ENCODE measurements at regions not wholly inside any gene's neighbourhood (a gene's known extent, or its start where the extent isn't known, plus 50 kb on each side); places are given as distances from the start of the nearest gene placed in this dataset.

DNA sequence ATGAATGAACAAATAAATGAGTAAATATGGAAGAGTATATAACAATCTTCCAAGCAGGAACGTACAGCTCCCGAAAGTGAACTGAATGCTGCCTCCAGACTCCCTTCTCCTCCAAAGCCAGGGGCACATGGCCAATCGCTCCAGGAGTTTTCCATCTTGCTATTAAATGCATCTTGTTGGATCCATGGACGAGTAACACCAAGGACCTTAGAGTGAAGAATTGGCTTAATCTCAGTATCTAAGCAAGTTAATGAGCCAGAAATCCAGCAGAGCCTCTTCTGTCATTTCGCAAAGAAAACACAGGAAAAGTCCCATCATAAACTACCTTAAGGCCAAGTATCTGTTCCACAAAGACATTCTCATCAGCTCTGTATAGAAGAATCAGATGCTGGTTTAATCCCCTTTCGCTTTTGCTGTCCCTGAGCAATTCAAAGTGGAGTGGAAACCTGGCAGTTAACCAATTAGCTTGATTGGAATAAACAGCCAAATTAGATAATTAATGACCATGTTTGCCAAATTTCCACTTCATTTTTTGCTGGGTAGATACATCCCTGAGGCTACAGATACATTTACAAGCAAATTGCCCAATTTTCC is 116.0 kb downstream of the MIS18A start:
- Histone ChIP-seq H3K4me1 (ENCODE audit: control insufficient read depth in 5 of 5, insufficient read depth in 5 of 5, low read length in 5 of 5) (no peaks in the 10 kb centered on the region), H3K9me3 (ENCODE audit: control insufficient read depth in 5 of 5, low read length in 5 of 5) (peaks cover 0 to 3% (median 0%) of the 10 kb centered on the region in 5 donors), H3K36me3 (ENCODE audit: control insufficient read depth in 5 of 5, insufficient read depth in 5 of 5, low read length in 5 of 5) (no peaks in the 10 kb centered on the region), H3K4me3 (ENCODE audit: low read depth in 1 of 5, low read length in 5 of 5) (no peak overlapping the region), H3K27ac (ENCODE audit: low read depth, low read length) (no peak overlapping the region), H3K27me3 (ENCODE audit: control insufficient read depth in 5 of 5, insufficient read depth in 4 of 5, low read length in 5 of 5) (no peaks in the 10 kb centered on the region), H3K9ac (ENCODE audit: low read length in 5 of 5) (no peak overlapping the region)

DNA sequence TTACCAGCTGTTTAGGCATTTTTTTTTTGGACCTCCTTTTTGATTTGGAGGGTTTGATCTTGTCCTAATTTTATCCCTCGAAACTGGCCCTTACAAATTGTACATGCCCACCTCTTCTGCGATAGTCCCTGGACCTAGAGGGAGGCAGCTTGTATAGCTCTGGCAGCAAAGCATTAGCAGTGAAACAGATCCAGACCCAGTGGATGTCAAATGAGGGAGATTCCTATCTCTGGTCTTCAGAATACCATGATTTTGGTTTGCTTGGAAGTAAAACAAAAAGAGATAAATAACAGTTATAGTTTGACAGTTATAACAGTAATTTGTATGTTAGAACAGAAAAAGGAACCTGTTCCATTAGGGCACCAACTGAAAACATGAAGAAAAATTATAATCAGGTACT is 123.6 kb downstream of the MIS18A start:
- Histone ChIP-seq H3K27ac (ENCODE audit: low read depth, low read length) (no peak overlapping the region), H3K27me3 (ENCODE audit: control insufficient read depth in 5 of 5, insufficient read depth in 4 of 5, low read length in 5 of 5) (no peaks in the 10 kb centered on the region), H3K4me1 (ENCODE audit: control insufficient read depth in 5 of 5, insufficient read depth in 5 of 5, low read length in 5 of 5) (no peaks in the 10 kb centered on the region), H3K4me3 (ENCODE audit: low read depth in 1 of 5, low read length in 5 of 5) (no peak overlapping the region), H3K9ac (ENCODE audit: low read length in 5 of 5) (no peak overlapping the region), H3K36me3 (ENCODE audit: control insufficient read depth in 5 of 5, insufficient read depth in 5 of 5, low read length in 5 of 5) (no peaks in the 10 kb centered on the region), H3K9me3 (ENCODE audit: control insufficient read depth in 5 of 5, low read length in 5 of 5) (no peaks in the 10 kb centered on the region)

DNA sequence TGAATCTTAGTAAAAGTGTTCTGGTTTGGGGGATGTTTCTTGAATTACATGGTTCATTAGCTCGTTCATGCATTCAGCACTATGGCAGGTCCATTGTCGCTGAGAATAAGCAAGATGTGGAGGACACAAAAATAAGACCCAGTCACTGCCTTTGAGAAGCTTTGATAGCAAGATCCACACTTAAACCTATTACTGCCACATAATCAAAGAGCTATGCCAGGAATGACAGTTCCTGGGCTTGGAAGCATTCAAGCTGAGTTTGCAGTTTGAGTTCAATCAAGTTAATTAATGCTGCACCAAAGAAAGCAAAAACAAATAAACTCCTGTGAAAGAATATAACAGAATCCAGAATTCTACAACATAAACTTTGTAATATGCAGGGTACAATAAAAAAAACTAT is 131.8 kb downstream of the MIS18A start:
- Histone ChIP-seq H3K4me3 (ENCODE audit: low read depth in 1 of 5, low read length in 5 of 5) (no peak overlapping the region), H3K4me1 (ENCODE audit: control insufficient read depth in 5 of 5, insufficient read depth in 5 of 5, low read length in 5 of 5) (peaks cover 0 to 14% (median 2%) of the 10 kb centered on the region in 5 donors), H3K27me3 (ENCODE audit: control insufficient read depth in 5 of 5, insufficient read depth in 4 of 5, low read length in 5 of 5) (no peaks in the 10 kb centered on the region), H3K9me3 (ENCODE audit: control insufficient read depth in 5 of 5, low read length in 5 of 5) (no peaks in the 10 kb centered on the region), H3K27ac (ENCODE audit: low read depth, low read length) (no peak overlapping the region), H3K9ac (ENCODE audit: low read length in 5 of 5) (no peak overlapping the region), H3K36me3 (ENCODE audit: control insufficient read depth in 5 of 5, insufficient read depth in 5 of 5, low read length in 5 of 5) (no peaks in the 10 kb centered on the region)

DNA sequence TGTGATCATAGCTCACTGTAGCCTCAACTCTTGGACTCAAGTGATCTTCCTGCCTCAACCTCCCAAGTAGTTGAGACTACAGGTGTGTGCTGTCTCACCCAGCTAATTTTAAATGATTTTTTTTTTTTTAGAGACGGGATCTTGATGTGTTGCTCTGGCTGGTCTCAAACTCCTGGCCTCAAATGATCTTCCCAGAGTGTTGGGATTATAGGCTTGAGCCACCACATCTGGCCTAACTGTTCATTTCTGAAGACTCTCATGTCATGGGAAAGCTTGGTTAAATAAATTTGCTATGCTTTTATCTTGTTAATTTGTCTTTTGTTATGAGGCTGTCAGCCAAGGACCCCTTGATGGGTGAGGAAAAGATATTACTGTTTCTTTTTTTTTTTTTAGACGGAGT is 134.0 kb downstream of the MIS18A start:
- Histone ChIP-seq H3K27me3 (ENCODE audit: control insufficient read depth in 5 of 5, insufficient read depth in 4 of 5, low read length in 5 of 5) (no peaks in the 10 kb centered on the region), H3K4me3 (ENCODE audit: low read depth in 1 of 5, low read length in 5 of 5) (no peak overlapping the region), H3K27ac (ENCODE audit: low read depth, low read length) (no peak overlapping the region), H3K9ac (ENCODE audit: low read length in 5 of 5) (no peak overlapping the region), H3K9me3 (ENCODE audit: control insufficient read depth in 5 of 5, low read length in 5 of 5) (no peaks in the 10 kb centered on the region), H3K36me3 (ENCODE audit: control insufficient read depth in 5 of 5, insufficient read depth in 5 of 5, low read length in 5 of 5) (no peaks in the 10 kb centered on the region), H3K4me1 (ENCODE audit: control insufficient read depth in 5 of 5, insufficient read depth in 5 of 5, low read length in 5 of 5) (peaks cover 0 to 21% (median 5%) of the 10 kb centered on the region in 5 donors)

DNA sequence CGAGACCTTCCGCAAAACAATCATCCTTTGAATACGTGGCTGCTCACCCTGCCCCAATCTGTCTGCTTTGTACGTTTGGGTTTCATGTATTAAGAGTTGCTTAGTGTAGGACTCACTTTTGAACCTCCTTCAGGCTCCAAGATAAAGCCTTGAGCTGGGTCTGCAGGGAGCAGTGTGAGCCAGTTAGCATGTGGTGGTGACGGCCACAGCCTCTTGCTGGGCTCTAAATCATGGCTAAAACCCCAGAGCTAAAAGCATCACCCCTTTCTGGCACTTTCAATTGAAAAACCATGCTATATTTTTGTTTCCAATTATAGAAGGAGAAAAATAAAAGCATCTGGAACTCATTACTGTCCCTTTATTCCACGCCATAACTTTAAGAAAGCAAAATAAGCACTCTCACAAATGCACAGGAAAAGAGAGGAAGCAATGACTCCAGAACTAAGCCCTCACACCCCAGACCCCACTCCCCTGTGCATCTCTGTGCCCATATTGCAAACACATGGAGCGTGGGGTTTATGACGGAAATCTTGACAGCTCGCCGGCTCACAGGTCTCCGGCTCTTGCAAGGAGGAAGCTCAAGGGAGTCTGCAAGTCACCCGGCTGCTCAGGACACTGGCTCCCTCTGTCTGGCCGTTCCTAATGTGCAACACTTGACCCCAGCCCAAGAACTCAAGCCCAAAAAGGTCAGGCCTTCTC is 135.5 kb downstream of the MIS18A start:
- no peaks in the 10 kb centered on the region for H3K36me3 ChIP-seq (ENCODE audit: control insufficient read depth in 5 of 5, insufficient read depth in 5 of 5, low read length in 5 of 5)
- H3K9ac ChIP-seq (ENCODE audit: low read length in 5 of 5): no peak overlapping the region
- no peaks in the 10 kb centered on the region for H3K9me3 ChIP-seq (ENCODE audit: control insufficient read depth in 5 of 5, low read length in 5 of 5)
- H3K27ac ChIP-seq (ENCODE audit: low read depth, low read length): no peak overlapping the region
- no peaks in the 10 kb centered on the region for H3K27me3 ChIP-seq (ENCODE audit: control insufficient read depth in 5 of 5, insufficient read depth in 4 of 5, low read length in 5 of 5)
- no peak overlapping the region for H3K4me3 ChIP-seq (ENCODE audit: low read depth in 1 of 5, low read length in 5 of 5)
- H3K4me1 ChIP-seq (ENCODE audit: control insufficient read depth in 5 of 5, insufficient read depth in 5 of 5, low read length in 5 of 5): peaks cover 0 to 21% (median 5%) of the 10 kb centered on the region in 5 donors

DNA sequence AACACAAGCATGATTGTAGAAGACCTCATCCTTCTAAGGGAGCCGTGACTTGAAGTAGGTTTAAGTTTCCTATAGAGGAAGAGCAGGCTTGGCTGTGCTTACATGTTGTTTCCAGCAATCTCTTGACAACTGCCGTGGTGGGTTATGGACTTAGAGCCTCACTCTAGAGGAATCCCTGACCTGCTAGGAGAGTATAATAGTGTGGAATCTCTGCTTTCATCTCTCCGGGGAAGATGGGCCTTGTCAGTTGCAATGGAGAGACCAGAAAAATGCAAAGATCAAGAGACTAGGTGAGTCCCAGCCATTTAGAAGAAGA is 137.6 kb downstream of the MIS18A start:
- Histone ChIP-seq H3K27ac (ENCODE audit: low read depth, low read length) (no peak overlapping the region), H3K4me1 (ENCODE audit: control insufficient read depth in 5 of 5, insufficient read depth in 5 of 5, low read length in 5 of 5) (peaks cover 0 to 21% (median 5%) of the 10 kb centered on the region in 5 donors), H3K36me3 (ENCODE audit: control insufficient read depth in 5 of 5, insufficient read depth in 5 of 5, low read length in 5 of 5) (no peaks in the 10 kb centered on the region), H3K9me3 (ENCODE audit: control insufficient read depth in 5 of 5, low read length in 5 of 5) (peaks cover 0 to 9% (median 5%) of the 10 kb centered on the region in 5 donors), H3K9ac (ENCODE audit: low read length in 5 of 5) (no peak overlapping the region), H3K4me3 (ENCODE audit: low read depth in 1 of 5, low read length in 5 of 5) (no peak overlapping the region), H3K27me3 (ENCODE audit: control insufficient read depth in 5 of 5, insufficient read depth in 4 of 5, low read length in 5 of 5) (no peaks in the 10 kb centered on the region)

DNA sequence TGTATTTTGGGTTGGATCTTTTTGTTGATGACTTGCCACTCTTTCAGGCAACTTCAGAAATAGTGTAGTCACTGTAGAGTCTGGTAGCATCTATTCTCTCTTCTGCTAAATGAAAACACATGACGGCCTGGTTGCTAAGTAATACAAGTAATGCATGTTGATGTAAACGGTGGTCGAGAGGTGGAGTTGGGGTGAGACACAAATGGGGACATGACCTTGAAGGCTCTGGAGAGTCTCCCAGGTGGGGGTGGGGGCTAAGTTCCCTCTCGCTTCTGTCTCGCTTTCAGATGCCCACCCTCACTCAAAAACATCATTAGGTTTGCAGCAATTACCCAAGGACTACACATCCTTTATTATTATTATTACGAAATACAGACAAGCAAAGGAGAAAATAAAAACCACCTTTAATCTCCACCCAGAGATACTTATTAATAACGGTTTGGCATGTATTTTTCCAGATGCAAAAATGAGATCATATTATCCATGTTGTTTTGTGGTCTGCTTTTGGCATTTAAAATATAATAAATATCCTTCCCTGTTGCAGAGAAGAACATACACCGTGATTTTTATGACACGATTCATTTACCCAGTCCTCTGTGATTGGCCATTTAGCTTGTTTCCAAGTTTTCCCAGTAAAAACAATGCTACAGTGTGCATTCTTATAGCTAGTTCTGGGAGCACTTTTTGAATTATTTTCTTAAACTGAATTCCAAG is 138.1 kb downstream of the MIS18A start:
- Histone ChIP-seq H3K4me1 (ENCODE audit: control insufficient read depth in 5 of 5, insufficient read depth in 5 of 5, low read length in 5 of 5) (peaks cover 0 to 21% (median 5%) of the 10 kb centered on the region in 5 donors), H3K27me3 (ENCODE audit: control insufficient read depth in 5 of 5, insufficient read depth in 4 of 5, low read length in 5 of 5) (no peaks in the 10 kb centered on the region), H3K4me3 (ENCODE audit: low read depth in 1 of 5, low read length in 5 of 5) (no peak overlapping the region), H3K9ac (ENCODE audit: low read length in 5 of 5) (no peak overlapping the region), H3K9me3 (ENCODE audit: control insufficient read depth in 5 of 5, low read length in 5 of 5) (peaks cover 0 to 9% (median 5%) of the 10 kb centered on the region in 5 donors), H3K27ac (ENCODE audit: low read depth, low read length) (no peak overlapping the region), H3K36me3 (ENCODE audit: control insufficient read depth in 5 of 5, insufficient read depth in 5 of 5, low read length in 5 of 5) (no peaks in the 10 kb centered on the region)

DNA sequence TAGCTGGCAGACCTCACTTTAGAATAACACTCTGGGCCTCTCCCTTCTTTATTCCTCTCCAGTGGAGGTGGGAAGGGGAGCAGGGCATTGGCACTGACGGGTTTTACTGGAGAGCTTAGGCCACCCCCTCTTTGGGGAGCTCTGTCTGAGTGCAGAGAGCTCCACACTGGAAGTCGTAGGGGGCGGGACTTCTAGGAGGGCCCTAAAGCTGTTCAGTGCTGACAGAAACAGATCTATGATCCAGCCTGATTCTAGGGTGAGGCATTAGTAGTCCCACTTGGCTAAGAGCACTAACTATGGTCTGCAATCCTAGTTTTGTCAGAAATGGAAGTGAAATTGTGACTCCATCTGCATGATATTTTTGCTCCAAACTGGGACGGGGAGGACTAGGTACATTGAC is 138.7 kb downstream of the MIS18A start:
- Histone ChIP-seq H3K4me3 (ENCODE audit: low read depth in 1 of 5, low read length in 5 of 5) (no peak overlapping the region), H3K27me3 (ENCODE audit: control insufficient read depth in 5 of 5, insufficient read depth in 4 of 5, low read length in 5 of 5) (peaks cover 0 to 3% (median 0%) of the 10 kb centered on the region in 5 donors), H3K9ac (ENCODE audit: low read length in 5 of 5) (no peak overlapping the region), H3K27ac (ENCODE audit: low read depth, low read length) (no peak overlapping the region), H3K36me3 (ENCODE audit: control insufficient read depth in 5 of 5, insufficient read depth in 5 of 5, low read length in 5 of 5) (no peaks in the 10 kb centered on the region), H3K9me3 (ENCODE audit: control insufficient read depth in 5 of 5, low read length in 5 of 5) (peaks cover 0 to 9% (median 5%) of the 10 kb centered on the region in 5 donors), H3K4me1 (ENCODE audit: control insufficient read depth in 5 of 5, insufficient read depth in 5 of 5, low read length in 5 of 5) (peaks cover 0 to 23% (median 5%) of the 10 kb centered on the region in 5 donors)

DNA sequence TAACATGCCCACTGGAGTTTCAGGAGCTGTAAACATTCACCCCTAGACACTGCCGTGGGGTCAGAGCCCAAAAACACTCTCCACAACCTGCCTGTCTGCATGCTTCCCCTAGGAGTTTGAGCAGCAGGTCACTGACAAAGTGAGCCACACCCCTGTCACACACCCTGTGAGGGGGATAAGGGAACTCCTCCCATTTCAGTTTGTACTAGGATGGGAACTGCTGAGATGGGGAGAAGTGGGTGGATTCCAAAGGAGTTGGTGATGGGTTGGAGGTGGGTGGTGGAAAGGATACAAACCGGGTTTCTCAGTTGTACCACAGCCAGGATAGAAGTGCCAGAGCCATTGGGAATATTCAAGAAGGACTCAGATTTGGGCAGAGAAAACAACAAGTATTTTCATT is 140.2 kb downstream of the MIS18A start:
- Histone ChIP-seq H3K27ac (ENCODE audit: low read depth, low read length) (no peak overlapping the region), H3K4me3 (ENCODE audit: low read depth in 1 of 5, low read length in 5 of 5) (no peak overlapping the region), H3K9me3 (ENCODE audit: control insufficient read depth in 5 of 5, low read length in 5 of 5) (peaks cover 0 to 9% (median 5%) of the 10 kb centered on the region in 5 donors), H3K27me3 (ENCODE audit: control insufficient read depth in 5 of 5, insufficient read depth in 4 of 5, low read length in 5 of 5) (peaks cover 0 to 3% (median 0%) of the 10 kb centered on the region in 5 donors), H3K9ac (ENCODE audit: low read length in 5 of 5) (no peak overlapping the region), H3K36me3 (ENCODE audit: control insufficient read depth in 5 of 5, insufficient read depth in 5 of 5, low read length in 5 of 5) (no peaks in the 10 kb centered on the region), H3K4me1 (ENCODE audit: control insufficient read depth in 5 of 5, insufficient read depth in 5 of 5, low read length in 5 of 5) (peaks cover 0 to 24% (median 8%) of the 10 kb centered on the region in 5 donors)

DNA sequence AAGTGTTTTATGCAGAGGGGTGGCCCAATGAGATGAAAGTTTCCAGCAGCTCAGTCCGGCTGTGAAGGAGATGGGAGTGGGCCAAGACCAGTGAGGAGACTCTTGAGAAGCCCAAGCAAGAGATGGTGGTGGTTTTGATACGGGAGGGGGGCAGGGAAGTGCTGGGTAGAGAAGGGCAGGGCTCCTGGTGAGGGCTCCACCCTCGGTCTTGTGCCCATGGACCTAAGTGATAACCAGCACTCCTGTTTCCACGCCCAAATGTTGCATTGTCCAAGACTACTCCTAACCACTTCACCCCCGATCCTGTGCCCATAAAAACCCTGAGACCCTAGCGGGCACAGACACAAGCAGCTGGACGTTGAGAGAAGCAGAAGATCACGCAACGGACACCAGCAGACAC is 140.9 kb downstream of the MIS18A start:
- no peak overlapping the region for H3K27ac ChIP-seq (ENCODE audit: low read depth, low read length)
- peaks cover 0 to 9% (median 5%) of the 10 kb centered on the region in 5 donors for H3K9me3 ChIP-seq (ENCODE audit: control insufficient read depth in 5 of 5, low read length in 5 of 5)
- H3K36me3 ChIP-seq (ENCODE audit: control insufficient read depth in 5 of 5, insufficient read depth in 5 of 5, low read length in 5 of 5): no peaks in the 10 kb centered on the region
- H3K4me1 ChIP-seq (ENCODE audit: control insufficient read depth in 5 of 5, insufficient read depth in 5 of 5, low read length in 5 of 5): peaks cover 0 to 18% (median 8%) of the 10 kb centered on the region in 5 donors
- no peak overlapping the region for H3K9ac ChIP-seq (ENCODE audit: low read length in 5 of 5)
- H3K4me3 ChIP-seq (ENCODE audit: low read depth in 1 of 5, low read length in 5 of 5): no peak overlapping the region
- H3K27me3 ChIP-seq (ENCODE audit: control insufficient read depth in 5 of 5, insufficient read depth in 4 of 5, low read length in 5 of 5): peaks cover 0 to 3% (median 0%) of the 10 kb centered on the region in 5 donors
